HG03558 (cell line): ENCODE measurements at regions not wholly inside any gene's neighbourhood (a gene's known extent, or its start where the extent isn't known, plus 50 kb on each side); places are given as distances from the start of the nearest gene placed in this dataset.

ENCODE experiments used
- ATAC-seq: cut with Tn5 transposase; IDR thresholded peaks from one replicate; pipeline ENCODE4 v1.9.1; 2021; ENCODE audit warnings: moderate number of reproducible peaks; ENCODE audit not compliant: unreplicated experiment; ENCODE audit errors: extremely low read depth

DNA sequence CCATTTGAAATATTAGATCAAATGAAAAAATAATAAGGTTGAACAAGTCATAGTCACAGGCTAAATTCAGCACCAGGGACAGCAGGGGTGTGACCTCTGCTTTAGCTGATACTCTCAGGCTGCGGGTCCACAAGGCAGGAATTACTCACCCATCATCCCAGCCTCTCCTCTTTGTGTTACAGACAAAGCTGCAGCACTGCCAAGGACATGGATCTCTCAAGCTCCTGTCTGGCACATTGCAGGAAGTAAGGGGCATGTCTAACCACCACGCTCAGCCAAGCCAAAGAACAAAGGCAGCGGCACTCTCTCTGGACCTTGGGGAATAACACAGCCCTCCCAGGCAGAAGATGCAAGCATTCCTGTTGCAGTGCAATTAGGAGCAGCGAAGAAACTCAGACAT is 783.8 kb downstream of the VRK1 start:
- ATAC-seq: no peak

DNA sequence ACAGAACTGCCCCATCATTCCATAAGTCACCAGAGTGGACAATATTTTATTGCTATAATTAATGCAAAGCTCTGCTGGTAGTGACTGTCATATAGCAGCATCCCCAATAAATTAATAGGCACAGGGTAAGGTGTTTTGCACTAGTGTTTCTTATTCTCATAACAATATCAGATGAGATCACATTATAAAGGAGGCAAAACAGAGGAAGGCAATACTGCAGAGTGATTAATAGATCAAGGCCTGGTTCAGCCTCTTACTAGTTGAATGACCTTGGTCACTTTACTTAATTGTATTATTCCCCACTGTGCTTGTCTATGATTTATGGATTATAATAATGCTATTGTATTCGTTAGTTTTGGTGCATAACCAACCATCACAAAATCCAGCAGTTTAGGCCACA is 784.8 kb downstream of the VRK1 start:
- ATAC-seq: no peak

DNA sequence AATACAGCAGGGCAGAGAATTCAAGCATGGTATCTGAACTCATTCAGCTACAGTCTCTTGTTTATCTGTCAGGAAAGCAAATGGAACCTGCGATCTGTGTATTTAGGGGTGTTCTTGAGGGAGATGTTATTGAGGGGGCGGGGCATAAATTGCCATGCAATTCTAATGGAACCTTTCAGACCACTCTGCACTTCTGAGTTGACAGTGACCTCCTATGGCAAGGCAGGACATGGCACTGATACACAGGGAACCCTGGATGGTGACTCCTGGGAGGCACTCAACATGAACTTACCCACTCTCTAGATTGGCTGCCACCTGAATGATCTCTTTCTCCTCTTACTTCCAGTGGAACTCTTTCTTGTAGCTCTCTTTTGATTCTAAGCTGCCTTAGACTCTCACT is 787.3 kb downstream of the VRK1 start:
- no peak for ATAC-seq

DNA sequence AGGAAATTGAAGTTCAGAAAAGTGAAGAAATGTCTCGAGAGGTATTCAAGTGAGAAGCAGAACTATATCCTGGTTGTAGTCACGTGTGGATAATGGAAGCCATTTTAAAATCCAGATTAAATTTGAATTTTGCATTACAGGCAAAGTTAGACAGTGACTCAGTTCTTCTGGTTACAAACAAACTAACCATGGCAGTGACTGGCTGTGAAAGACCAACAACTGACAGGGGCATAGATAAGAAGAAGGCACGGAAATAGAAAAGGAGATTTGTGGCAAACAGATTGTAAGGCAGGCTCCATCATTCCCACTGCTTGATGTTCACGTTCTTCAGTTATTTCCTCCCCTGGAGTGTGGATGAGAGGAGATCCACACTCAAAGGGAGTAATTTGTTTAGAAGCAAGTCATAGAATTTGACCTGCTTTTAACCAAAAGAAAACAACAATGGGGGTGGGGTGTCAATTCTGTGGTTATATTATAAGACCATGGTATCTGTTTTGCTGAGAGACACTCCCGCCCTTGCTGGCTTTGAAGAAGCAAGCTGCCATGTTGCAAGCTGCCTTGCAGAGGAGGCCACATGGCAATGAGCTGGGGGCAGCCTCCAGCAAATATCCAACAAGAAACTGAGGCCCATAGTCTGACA is 795.3 kb downstream of the VRK1 start:
- no peak for ATAC-seq

DNA sequence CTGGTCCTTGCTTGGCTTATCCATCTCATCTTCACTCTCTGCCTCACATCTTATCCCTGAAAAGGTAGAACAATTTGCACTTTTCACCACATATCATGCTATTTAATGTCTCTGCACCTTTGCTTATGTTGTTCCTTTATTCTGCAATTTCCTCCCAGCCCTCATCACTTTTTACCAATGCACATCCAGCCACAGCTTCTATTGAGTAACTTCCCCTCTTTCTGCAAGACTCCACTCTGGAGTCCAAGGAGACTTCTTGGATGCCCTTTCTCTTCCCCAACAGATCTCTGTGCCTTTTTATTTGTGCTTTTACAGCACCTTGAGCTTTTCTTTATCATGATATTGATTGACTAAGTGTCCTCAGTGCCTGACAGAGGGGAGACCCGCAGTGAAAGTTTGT is 797.1 kb downstream of the VRK1 start:
- no peak for ATAC-seq

DNA sequence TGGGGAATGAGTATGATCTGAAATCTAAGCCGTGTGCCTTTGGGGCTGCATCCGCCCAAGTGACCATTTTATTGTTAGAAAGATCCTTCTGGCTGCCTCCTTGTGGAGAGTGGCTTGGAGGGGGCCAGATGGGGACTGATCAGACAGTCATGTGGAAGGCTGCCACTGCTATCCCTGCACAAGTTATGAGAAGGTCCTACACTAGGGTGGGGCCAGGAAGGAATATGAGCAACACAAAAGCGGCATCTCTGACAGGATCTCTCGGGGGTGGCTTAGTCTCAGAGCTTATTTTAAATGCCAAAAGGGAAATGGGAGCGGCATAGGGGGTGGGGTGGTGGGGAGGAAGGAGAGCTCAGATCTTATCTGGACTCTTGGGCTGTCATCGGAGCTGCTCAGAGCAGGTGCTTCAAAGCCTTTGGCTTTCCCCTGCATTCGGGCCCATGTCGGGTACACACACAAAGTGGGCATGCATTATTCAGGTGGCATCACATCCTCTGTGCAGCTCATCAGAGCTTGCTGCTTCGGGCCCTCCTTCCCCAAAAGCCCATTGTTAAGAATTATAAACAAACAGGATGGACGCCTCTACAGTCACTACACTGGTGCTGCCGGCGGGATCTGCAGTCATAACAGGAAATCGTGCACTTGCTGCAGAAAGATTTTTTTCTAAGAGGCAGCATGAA is 805.4 kb downstream of the VRK1 start:
- no peak for ATAC-seq

DNA sequence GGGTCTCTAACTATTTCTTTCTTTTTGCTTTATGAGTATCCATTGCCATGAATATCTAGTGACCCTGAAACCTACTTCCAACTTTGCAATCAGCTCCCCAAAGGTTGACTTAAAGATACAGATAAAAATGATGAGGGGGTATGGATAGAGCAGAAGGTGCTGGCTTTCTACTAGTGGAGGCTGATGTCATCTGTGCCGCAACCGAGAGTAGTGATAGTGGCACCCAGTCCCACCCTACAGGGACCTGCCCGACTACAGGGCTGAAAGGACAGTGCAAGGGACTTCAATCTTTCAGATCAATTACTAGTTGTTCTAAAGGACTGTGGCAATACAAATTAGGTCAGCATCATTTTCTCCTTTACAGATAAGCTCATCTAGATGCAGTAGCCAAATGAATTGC is 806.0 kb downstream of the VRK1 start:
- no peak for ATAC-seq

DNA sequence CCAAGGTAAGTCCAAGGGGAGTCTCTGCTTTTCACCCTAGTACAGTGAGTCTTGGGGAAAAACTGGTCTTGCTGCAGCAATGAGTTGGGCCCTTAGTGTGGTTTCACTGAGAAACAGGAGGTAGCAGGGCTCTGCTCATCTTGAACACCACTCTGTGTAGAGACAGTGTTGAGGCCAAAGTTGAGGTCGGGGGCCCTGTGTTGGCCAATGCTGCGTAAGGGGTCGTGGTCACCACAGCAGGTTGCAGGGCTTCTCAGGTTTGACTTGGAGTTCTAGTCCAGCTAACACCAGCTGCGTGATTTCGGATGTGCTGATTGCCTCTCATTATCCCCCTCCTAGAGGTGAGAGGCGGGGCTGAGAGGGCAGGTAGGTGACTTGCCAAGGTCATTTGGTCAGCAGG is 807.5 kb downstream of the VRK1 start:
- no peak for ATAC-seq

DNA sequence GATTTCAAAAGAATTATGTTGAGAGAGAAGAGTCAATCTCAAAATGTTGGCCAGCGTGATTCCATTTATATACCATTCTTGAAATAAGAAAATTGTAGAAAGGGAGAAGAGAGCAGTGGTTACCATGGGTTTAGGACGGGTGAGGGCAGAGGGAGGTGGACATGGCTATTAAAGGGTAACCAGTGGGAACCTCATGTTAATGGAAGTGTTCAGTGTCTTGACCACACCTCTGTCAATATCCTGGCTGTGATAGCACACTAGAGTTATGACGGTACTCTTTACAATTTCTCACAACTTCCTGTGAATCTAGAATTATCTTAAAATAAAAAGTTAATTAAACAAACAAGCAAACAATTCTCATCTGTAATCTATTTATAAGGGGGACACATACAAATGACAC is 821.2 kb downstream of the VRK1 start:
- ATAC-seq: no peak

DNA sequence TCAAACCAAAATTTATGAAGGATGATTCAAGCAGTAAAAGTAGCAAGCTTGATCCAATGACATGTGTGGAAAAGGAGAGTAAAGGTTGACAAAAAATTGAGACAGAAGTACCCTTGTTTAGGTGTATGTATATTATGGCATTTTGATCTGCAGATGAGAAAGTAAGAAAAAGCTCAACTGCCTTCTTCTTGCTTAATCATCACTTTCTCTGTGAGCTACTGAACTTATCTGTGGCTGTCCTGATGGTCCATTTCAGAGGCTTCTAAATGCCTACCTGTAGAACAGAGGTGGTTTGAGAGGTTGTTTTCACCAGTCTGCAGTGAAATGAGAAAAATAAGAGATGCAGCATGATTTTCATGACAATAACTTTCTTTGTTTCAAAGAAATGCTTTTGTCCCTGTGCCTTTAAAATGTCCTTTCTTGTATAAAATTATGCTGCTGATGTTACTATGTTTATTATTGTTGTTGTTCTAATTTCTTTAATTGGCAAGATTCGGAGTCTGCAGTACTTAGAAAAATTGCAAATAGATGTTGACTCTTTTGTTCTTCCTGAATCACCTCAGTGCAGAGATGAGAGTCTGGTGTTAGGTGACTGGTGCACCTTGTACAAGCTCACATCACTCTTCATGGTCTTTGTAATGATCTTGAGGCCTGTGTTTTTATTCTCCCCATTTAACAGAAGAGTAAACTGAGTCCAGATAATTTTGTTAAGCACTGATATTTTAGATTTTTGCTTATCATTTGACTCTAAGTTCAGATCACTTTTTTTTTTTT is 821.9 kb downstream of the VRK1 start:
- no peak for ATAC-seq

DNA sequence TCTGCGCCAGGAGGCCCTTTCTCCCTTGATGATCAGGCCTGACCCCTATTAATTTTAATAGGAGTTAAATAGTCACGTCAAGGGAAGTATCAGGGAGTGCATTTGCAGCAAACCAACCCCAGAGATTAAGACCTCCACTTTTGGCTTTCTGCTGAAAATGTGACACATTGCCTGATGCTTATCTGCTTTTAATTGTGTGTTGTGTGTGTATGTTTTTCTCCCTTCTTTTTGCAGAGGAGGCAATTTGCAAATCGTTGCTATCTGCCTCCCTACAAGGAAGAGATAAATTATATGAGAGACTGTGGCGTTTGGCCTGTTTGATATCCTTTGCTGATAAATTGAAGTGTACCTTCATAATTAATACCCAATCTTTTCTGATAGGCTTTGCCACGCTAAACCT is 822.9 kb downstream of the VRK1 start:
- ATAC-seq: no peak

DNA sequence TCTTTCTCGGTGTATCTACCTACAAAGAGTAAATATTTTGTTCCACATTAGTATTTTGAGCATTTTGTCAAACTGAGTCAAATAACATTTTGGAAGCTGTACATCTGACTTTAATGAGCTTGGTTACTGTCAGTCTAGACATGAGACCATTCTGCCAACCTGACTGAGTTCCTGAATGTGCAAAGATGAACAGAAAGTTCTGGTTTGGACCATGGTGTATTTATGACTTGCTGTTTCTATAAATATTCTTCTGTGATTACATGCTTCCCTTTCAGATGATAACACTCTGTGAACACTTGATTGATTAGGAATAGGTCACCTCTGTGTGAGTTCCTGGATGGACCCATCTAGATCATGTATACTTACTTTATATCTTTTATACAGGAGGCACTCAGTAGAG is 827.8 kb downstream of the VRK1 start:
- no peak for ATAC-seq

DNA sequence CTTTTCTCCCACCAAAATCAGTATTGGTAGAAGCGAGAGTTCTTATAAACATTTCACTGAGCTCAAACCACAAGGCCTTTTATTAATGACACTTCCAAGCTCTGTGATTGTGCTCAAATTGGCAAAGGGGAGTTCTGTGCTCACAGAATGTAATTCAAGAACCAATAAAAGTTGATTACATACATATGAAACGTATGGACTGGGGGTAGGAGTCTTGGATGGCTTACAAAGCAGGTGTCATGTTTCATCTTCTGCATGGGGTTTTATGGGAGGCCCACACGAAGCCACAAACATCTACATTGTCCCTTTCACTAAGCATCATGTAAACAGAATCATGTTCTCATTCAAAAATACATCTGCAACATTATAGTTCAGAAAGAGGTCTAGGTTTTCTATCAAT is 828.3 kb downstream of the VRK1 start:
- ATAC-seq: no peak

DNA sequence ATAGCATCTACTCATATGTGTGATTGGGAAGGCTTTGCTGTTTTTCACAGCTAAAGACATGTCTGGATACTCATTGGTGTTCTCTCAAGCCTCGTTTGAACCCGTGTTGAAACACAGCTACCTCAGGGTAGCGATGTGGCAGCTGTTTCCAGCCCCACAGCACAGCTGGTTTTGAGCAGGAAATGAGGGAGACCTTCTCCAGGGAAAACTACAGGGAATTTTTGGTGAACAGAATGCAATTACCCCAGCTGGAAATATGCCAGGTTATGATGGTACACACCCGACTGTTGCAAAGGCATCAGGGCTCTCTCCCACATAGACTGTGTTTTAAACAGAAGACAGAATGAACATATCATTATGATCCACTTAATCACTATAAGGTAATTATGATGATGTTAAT is 828.9 kb downstream of the VRK1 start:
- ATAC-seq: no peak

DNA sequence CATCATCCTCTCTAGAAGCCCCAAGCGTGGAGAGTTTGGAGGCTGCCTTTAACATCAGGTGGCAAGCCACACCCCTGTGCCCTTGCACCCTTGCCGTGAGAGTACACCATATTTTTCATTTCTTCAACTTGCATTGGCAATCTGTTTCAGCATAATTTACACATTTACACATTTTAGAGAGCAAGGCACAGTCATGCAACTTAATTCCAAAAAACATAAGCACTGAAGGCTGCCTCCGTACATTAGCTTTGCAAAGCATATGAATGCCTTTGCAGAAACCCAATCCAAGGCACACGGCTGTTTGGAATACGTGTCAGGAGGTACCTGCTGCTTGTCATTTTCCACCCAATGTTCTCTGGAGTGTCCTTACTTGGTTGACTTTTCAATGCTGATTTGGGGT is 833.1 kb downstream of the VRK1 start:
- no peak for ATAC-seq

DNA sequence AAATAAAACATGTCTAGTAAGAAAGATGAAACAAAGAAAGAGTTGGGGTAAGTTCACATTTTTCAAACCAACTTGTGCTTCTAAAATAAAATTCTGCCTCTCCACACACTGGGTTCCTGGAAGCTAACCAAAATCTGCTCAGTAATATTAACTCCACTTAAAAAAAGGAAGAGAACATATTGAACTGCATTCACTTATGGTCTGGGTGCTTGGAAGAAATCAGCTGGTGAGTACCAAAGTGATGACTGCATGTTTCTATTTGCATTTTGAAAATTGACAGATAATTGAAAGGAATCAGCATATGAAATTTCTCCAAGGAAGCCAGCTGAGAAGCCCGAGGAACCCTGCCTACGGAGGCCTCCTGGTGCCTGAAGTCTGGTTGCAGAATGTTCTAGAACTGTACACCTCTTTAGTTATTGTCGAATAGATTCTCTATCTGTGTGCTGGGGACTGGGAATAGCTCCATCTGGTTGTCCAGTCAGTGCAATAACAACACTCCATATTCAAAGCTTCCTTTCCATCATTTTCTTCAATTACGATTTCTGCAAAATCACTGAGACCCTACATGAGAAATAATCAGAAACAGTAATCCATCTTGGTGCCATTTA is 836.1 kb downstream of the VRK1 start:
- no peak for ATAC-seq

DNA sequence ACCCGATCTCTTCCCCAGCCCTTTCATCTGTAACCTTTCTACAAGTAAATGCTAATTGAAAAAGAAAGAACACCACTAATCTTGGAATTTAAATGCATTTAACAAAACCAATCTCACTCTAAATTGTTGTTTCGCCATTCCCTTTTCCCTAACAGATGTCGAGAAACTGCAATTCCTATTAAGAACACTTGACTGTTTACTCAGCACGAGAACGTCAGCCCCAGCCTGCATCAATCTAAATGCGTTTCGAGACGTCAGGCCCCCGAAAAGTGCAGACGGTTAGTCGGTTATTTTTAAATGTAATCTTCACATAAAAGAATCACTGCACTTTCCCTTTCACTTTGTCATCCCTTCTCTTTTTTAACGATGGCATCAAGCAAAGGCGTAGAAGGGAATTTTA is 837.6 kb downstream of the VRK1 start:
- ATAC-seq: no peak

DNA sequence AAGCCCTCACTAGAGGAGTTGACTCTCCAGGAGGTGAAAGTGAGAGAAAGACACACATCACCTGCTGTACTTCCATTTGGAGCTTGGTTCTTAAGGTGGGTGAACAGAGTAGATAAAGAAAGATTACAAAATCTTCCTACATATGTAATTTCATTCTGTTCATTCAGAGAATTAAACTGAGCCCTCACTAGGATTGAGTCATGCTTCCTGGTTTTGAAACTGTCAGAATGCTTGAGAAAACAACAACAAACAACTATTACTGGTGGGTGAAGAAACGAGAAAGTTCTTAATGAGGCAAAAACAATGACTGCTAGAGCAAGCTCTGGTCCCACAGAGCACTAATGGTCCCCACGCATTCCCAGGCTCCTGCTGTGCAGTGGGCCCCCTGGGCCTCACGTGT is 841.7 kb downstream of the VRK1 start:
- ATAC-seq: no peak

DNA sequence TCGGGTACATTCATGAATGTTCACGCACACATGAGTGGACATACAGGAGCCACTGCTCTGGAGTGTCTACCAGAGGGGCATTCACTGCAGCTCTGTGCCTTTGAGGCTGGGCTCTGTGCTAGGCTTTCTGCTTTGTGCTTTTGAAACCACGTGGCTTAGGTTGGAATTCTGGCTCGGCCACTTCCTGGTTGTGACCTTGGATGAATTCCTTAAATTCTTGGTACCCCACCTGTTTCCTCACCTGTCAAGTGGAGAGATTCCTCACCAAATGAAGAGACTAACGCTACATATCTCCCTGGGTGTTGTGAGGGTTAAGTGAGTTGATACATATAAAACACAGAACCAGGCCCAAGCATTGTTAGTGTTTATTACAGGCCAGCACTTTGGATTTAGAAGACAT is 842.8 kb downstream of the VRK1 start:
- no peak for ATAC-seq

DNA sequence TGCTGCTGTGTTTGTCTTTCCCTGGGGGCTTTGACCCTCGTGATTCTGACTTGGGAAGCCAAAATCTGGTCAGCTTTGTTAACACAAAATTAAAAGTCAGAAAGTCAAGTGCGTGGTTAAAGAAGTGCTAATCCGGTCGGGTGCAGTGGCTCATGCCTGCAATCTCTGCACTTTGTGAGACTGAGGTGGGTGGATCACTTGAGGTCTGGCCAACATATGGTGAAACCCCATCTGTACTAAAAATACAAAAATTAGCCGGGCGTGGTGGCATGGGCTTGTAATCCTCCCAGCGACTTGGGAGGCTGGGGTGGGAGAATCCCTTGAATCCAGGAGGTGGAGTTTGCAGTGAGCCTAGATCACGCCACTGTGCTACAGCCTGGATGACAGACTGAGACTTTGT is 844.6 kb downstream of the VRK1 start:
- ATAC-seq: no peak

DNA sequence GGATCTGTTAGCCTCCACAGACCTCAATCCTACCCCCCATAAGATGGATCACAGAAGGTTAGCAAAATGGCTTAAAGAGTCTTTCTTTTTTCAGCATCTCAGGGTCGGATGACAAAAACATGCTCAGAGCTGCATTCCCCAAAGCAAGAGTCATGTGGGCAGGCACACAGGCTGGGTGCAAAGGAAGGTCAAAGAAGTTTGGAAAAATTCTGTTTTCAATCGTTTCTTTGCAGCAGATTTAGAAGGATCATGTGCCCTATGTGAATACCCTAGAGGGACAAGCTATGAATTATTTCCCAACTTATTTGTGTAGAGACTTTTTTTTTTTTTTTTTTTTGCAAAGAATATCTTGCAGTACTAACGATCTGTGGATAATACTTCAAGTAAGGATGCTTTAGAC is 845.4 kb downstream of the VRK1 start:
- no peak for ATAC-seq
